Lung microvascular endothelial cell (primary cell): ENCODE measurements at regions not wholly inside any gene's neighbourhood (a gene's known extent, or its start where the extent isn't known, plus 50 kb on each side); places are given as distances from the start of the nearest gene placed in this dataset.

ENCODE experiments used
- DNase-seq, 2 donors: peaks; one replicate each; pipeline versions ENCODE4 v3.0.0 to v3.0.0-alpha.2; 2010; ENCODE audit warnings: low read depth in 2 of 2

GRCh38 chr2:105652014-105652796 lies 92.5 kb upstream of the NCK2 start:
- no peak for DNase-seq

GRCh38 chr2:105649534-105649933 lies 95.2 kb upstream of the NCK2 start:
- no peak for DNase-seq

GRCh38 chr2:105647731-105648130 lies 97.0 kb upstream of the NCK2 start:
- DNase-seq: no peak

GRCh38 chr2:105646774-105647076 lies 98.0 kb upstream of the NCK2 start:
- no peak for DNase-seq

GRCh38 chr2:105645938-105646773 lies 98.6 kb upstream of the NCK2 start:
- DNase-seq: no peak

GRCh38 chr2:105645031-105645937 lies 99.4 kb upstream of the NCK2 start:
- no peak for DNase-seq

GRCh38 chr2:105644174-105644980 lies 100.3 kb upstream of the NCK2 start:
- no peak for DNase-seq

- DNase-seq: no peak
Measured at GRCh38 chr2:105643405-105644173, 101.1 kb upstream of the NCK2 start.

- DNase-seq: no peak
Measured at GRCh38 chr2:105641389-105641811, 103.3 kb upstream of the NCK2 start.

GRCh38 chr2:105640246-105640645 lies 104.5 kb upstream of the NCK2 start:
- no peak for DNase-seq

- no peak for DNase-seq
Measured at GRCh38 chr2:105636109-105636740, 108.5 kb upstream of the NCK2 start.

- DNase-seq: no peak
Measured at GRCh38 chr2:105635564-105635963, 109.1 kb upstream of the NCK2 start.

GRCh38 chr2:105634198-105634597 lies 110.5 kb upstream of the NCK2 start:
- DNase-seq: no peak

GRCh38 chr2:105631922-105632321 lies 112.8 kb upstream of the NCK2 start:
- no peak for DNase-seq

GRCh38 chr2:105631011-105631410 lies 113.7 kb upstream of the NCK2 start:
- no peak for DNase-seq

GRCh38 chr2:105629634-105630033 lies 115.1 kb upstream of the NCK2 start:
- DNase-seq: no peak

GRCh38 chr2:105627534-105627933 lies 117.2 kb upstream of the NCK2 start:
- no peak for DNase-seq

- DNase-seq: no peak
Measured at GRCh38 chr2:105626966-105627340, 117.8 kb upstream of the NCK2 start.

- no peak for DNase-seq
Measured at GRCh38 chr2:105626212-105626965, 118.3 kb upstream of the NCK2 start.
